NB4 (cell line): ENCODE measurements at regions not wholly inside any gene's neighbourhood (a gene's known extent, or its start where the extent isn't known, plus 50 kb on each side); places are given as distances from the start of the nearest gene placed in this dataset.

Experiments
- DNase-seq: peaks from one replicate; pipeline ENCODE4 v3.0.0; 2010; ENCODE audit warnings: low read depth
- H3K4me3 ChIP-seq: one replicate; pipeline ENCODE4 v1.5.1; 2011; ENCODE audit warnings: mild to moderate bottlenecking, low read depth, low read length, moderate library complexity
- MYC ChIP-seq: IDR thresholded peaks from 2 replicates; pipeline ENCODE4 v1.6.1; 2011; ENCODE audit warnings: low read depth, low read length
- POLR2A ChIP-seq: IDR thresholded peaks from 2 replicates; pipeline ENCODE4 v1.6.1; 2011; ENCODE audit warnings: mild to moderate bottlenecking; ENCODE audit not compliant: insufficient read length; ENCODE audit errors: extremely low read depth
- TF ChIP-seq, protein P1 (sequence below): IDR thresholded peaks from 2 replicates; pipeline ENCODE4 v1.6.1; 2011; ENCODE audit warnings: low read depth, low read length
- TF ChIP-seq, protein P2 (sequence below): IDR thresholded peaks from one replicate; pipeline ENCODE4 v1.5.1; 2012; ENCODE audit warnings: low read depth, low read length

DNA sequence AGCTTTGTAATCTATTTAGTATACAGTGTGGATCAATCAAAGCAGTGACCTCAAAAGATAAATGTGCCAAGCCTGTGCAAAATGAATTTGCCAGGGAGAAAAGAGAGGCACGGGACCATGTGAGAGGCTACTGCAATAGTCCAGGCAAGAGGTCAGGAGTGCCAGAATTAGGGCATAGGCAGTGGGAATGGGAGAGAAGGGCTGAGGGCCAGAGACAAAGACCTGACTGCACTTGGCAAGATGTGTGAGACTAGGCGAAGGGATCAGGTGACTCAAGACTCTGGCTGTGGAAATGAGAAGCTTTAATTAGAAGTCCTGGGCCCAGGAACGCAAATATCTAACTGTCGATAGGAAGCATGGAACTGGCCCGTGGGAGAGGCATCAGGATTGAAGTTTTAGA is 168.1 kb downstream of the DHX15 start:
- no peak for DNase-seq
- TF ChIP-seq, protein P1, sequence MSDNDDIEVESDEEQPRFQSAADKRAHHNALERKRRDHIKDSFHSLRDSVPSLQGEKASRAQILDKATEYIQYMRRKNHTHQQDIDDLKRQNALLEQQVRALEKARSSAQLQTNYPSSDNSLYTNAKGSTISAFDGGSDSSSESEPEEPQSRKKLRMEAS, result no peak
- TF ChIP-seq, protein P2, sequence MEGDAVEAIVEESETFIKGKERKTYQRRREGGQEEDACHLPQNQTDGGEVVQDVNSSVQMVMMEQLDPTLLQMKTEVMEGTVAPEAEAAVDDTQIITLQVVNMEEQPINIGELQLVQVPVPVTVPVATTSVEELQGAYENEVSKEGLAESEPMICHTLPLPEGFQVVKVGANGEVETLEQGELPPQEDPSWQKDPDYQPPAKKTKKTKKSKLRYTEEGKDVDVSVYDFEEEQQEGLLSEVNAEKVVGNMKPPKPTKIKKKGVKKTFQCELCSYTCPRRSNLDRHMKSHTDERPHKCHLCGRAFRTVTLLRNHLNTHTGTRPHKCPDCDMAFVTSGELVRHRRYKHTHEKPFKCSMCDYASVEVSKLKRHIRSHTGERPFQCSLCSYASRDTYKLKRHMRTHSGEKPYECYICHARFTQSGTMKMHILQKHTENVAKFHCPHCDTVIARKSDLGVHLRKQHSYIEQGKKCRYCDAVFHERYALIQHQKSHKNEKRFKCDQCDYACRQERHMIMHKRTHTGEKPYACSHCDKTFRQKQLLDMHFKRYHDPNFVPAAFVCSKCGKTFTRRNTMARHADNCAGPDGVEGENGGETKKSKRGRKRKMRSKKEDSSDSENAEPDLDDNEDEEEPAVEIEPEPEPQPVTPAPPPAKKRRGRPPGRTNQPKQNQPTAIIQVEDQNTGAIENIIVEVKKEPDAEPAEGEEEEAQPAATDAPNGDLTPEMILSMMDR, result no peak
- H3K4me3 ChIP-seq, result no peak overlapping the region

DNA sequence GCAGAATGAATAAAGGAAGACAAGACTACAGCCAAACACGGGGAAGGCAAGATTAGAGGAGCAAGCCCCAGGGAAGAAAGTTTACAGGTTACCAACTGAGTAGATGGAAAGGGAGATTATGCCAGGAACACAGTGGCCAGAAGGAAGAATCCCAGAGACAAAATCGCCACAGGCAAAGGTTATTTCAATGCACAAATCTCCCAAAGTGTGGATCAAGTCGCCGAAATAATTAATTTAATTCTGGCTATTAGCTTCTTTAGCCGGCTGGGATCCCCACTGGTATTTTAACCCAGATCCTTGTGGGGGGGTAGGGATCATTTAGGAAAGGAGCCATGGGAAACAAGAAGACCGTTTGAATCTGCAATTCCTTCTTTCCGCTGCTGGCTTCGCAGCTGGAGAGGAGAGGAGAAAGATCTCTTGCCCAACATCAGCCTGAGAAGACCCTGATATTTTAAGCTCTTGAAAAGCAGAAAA is 171.0 kb downstream of the DHX15 start:
- TF ChIP-seq MYC, result no peak
- TF ChIP-seq POLR2A, result no peak
- TF ChIP-seq, protein P2, result no peak
- TF ChIP-seq, protein P1, result no peak
- no peak for DNase-seq
- no peak overlapping the region for H3K4me3 ChIP-seq

DNA sequence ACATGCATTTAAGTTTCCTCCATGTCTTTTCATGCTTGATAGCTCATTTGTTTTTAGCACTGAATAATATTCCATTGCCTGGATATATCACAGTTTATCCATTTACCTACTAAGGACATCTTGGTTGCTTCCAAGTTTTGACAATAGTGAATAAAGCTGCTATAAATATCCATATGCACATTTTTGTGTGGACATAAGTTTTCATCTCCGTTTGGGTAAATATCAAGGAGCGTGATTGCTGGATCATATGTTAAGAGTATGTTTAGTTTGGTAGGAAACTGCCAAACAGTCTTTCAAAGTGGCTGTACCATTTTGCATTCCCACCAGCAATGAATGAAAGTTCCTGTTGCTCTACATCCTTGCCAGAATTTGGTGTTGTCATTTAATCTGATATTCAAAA is 172.5 kb downstream of the DHX15 start:
- TF ChIP-seq, protein P2, result no peak
- TF ChIP-seq POLR2A, result no peak
- TF ChIP-seq, protein P1, result no peak
- no peak overlapping the region for H3K4me3 ChIP-seq
- no peak for DNase-seq

DNA sequence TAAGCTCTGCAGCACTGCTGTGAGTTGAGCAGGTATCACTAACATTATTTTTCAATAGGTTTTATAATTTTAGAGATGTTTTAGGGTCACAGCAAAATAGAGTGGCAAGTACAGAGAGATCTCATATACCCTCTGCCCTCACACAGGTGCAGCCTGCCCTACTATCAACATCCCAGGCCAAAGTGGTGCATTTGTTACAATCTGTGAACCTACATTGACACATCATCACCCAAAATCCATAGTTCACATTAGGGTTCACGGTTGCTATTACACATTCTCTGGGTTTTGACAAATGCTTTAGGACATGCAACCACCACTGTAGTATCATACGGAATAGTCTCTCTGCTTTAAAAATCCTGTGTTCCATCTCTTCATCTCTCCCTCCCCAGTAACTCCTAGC is 173.1 kb downstream of the DHX15 start:
- TF ChIP-seq, protein P2, result no peak
- TF ChIP-seq MYC (no peak), POLR2A (no peak)
- TF ChIP-seq, protein P1, result no peak
- no peak for DNase-seq
- H3K4me3 ChIP-seq, result no peak overlapping the region

DNA sequence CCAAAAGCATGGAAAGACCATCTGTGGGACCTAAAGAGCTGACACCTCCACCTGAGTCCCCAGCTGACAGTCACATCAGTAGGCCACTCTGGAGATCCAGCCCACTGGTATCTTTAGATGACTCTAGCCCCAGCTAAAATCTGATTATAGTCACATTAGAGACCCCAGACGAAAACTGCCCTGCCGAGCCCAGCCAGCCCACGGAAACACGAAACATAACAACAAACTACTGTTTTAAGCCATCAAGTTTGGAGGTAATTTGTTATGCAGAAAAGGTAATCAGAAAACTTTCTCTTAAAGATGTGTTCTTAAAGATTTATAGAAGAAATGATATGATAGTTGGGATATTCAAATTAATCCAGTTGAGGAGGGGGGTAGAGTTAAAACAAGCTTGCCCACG is 175.7 kb downstream of the DHX15 start:
- TF ChIP-seq, protein P2, result no peak
- TF ChIP-seq, protein P1, result no peak
- TF ChIP-seq POLR2A (no peak), MYC (no peak)
- no peak for DNase-seq
- no peak overlapping the region for H3K4me3 ChIP-seq

DNA sequence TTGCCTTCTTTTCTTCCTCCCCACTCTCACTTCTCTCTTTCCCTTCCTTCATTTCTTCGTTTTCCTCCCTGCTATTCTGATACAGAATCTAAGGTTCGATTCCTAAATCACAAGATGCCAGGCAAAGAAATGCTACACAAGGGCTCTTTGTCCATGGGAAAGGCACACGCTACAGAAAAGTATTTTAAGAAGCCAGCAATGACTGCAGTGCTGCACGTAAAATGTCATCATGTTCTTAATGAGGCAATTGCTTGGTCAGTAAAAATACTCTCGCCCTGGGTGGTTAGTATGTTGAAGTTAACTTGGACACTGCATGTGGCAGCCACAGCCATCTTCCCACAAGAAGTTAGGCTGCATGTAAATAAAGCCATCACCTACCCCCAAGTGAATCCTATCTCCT is 178.4 kb downstream of the DHX15 start:
- DNase-seq, result no peak
- TF ChIP-seq POLR2A (no peak), MYC (no peak)
- TF ChIP-seq, protein P1, result no peak
- TF ChIP-seq, protein P2, result no peak
- no peak overlapping the region for H3K4me3 ChIP-seq
